HG02798 (cell line): ENCODE measurements at regions not wholly inside any gene's neighbourhood (a gene's known extent, or its start where the extent isn't known, plus 50 kb on each side); places are given as distances from the start of the nearest gene placed in this dataset.
"Not testable (repeated sequence)": the region's sequence is repeated elsewhere in the genome, so short reads cannot be mapped to it uniquely, and the experiment has no call there.

Source experiments
- ATAC-seq: cut with Tn5 transposase; IDR thresholded peaks from one replicate; pipeline ENCODE4 v1.9.1; 2021; ENCODE audit warnings: mild to moderate bottlenecking; ENCODE audit not compliant: unreplicated experiment, poor library complexity

GRCh38 chr2:7691961-7692656 is 774.9 kb downstream of the RNF144A start:
- no peak for ATAC-seq

DNA sequence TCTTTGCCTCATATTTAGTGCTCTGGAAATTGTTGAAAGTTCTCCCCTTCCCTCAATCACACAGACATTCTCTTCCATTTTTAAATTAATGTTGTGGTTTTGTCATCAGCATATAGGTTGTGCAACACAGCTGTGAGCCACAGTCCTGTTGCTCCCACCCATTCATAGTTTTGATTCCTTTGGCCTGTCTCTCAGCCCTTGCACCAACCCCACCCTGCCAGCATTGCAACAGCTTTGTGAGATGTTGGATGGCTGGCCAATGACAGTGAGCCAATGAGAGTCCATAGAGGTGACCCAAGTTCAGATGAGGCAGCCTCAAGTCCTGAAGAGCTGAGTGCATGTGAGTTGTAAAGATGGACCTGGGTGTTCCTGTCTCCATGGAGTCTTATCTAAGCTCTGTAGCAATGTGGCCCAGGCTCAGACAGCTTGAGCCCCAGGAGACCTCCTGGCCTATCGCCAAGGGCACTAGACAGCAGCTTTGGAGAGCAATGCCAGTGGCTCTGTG is 775.5 kb downstream of the RNF144A start:
- ATAC-seq: no peak

GRCh38 chr2:7693246-7694075 is 776.2 kb downstream of the RNF144A start:
- ATAC-seq: no peak

DNA sequence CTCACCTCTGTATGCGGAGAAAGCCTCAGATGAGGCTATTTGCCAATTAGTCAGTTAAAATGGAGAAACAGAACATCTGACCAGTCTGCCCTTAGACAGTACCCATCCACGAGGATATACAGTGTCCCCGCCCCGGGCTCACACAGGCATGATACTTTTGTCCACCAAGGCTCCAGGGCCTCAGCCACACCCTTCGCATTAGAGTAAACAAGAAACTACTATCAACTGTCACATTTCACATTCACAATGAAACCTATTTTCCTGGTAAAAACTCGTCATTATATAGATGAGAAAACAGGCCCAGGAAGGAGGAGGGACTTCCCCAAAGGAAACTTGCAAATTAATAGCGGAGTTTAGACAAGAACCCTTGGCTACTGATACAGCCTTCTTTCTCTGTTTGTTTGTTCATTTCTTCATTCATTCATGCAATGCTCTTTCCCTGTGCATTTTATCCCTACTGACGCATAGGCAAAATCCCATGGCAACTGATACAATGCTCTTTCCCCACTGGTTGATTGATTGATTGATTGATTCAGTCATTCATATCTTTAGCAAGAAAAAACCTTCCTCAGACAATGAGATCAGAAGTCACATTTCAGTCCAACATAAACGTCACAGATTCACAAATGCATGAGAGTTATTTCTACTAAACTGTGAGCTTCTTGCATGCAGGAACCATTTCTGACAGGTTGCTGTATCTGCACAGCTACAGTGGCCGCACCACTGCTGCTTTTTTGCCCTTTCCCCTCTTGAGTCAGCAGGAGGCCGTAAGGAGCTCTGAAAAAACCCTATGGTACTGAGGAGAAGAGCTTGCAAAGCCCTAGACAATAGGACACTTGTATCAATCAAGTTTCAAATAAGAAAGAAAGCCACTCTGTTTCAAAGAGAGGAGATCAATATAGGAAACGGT is 777.1 kb downstream of the RNF144A start:
- no peak for ATAC-seq

- not testable (repeated sequence) for ATAC-seq
These were observed 779.3 kb downstream of the RNF144A start for GRCh38 chr2:7696556-7696955.

DNA sequence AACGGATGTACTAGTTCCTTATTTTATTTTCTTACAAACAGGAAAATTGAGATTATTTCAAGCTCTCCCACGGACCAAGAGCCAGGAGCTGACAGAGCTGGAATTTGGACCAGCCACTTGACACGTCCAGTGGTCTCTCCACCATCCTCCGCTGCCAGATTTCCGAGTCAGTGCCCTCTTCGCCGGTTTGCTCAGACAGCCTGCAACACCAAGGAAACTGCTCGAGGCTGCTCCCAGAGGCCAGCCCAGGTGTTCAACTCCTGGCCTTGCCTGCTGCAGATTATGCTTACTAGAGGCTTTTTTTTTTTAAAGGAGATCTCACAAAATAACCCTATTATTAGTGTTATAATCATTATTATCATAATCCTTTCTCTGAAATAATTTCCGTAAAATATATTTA is 779.8 kb downstream of the RNF144A start:
- ATAC-seq: no peak

- no peak for ATAC-seq
These were observed 784.6 kb downstream of the RNF144A start for GRCh38 chr2:7701791-7702190.

- ATAC-seq: no peak
These were observed 785.8 kb downstream of the RNF144A start for GRCh38 chr2:7703048-7703447.

GRCh38 chr2:7703543-7704144 is 786.4 kb downstream of the RNF144A start:
- ATAC-seq: no peak

GRCh38 chr2:7704296-7704865 is 787.2 kb downstream of the RNF144A start:
- ATAC-seq: no peak

- no peak for ATAC-seq
These were observed 789.6 kb downstream of the RNF144A start for GRCh38 chr2:7706791-7707190.

DNA sequence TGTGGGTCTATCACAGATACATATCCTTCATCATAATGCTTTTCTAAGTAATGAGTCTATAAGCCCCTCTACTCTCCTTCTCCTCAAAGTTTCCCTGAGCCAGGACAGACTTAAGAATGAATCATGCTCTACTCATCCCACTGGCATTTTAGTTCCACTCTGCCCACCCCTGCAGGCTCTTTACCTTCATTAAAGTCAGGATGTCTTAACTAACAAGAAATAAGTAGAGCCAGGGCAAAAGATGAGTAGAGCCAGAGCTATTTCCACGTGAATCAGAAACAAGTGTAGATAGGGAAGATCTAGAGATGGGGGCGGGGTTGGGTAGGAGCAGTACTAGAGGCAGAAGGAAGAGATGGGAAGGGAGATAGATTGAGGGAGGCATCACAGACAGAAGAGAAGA is 790.5 kb downstream of the RNF144A start:
- ATAC-seq: no peak

DNA sequence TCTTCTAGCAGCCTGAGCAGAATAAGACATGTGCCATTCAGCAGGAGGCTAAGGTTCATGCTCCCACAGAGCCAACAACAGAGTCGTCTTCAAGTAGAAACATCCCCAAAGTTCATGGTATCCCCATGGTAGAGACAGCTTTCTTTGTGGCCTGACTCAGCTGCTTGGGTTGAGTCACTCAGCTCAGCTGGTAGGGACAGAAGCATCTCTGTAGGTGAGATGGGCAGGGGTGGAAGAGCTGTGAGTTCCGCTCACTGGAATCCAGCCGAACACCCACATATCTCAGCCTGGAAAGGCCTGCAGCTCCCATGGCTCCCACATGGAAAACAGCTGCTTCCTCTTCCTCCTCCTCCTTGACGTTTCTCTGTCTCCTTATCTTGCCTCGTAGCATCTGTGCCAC is 792.7 kb downstream of the RNF144A start:
- ATAC-seq: no peak

- no peak for ATAC-seq
These were observed 794.0 kb downstream of the RNF144A start for GRCh38 chr2:7711167-7711566.

GRCh38 chr2:7719876-7720275 is 802.7 kb downstream of the RNF144A start:
- no peak for ATAC-seq

DNA sequence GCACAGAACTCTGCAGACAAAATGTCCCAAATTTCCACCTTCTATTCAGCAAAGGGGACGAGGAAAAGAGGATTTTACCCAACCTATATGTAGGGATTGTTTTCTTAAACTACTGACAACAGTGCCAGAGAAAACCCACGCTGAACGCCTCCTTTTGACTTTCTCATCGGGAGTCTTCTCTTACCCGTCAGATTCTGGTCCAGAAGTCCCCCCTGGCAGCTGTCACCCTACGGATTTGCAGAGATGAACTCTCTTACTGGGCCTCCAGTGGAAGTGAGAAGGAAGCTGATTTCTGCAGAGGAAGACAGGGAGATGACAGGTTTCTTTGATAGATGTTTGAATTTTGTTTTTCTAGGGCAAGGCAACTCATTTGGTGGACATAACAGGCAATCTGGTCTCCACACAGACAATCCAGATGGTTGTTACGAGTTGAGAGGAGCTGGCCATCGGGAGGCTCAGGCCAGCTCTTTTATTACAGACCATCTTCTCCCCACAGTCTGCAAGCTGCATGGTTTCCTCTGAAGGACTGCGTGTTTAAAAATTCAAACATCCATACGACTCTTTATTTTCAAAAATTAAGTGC is 804.3 kb downstream of the RNF144A start:
- ATAC-seq: no peak

GRCh38 chr2:7722212-7722910 is 805.1 kb downstream of the RNF144A start:
- peak; percentile 62 for ATAC-seq

DNA sequence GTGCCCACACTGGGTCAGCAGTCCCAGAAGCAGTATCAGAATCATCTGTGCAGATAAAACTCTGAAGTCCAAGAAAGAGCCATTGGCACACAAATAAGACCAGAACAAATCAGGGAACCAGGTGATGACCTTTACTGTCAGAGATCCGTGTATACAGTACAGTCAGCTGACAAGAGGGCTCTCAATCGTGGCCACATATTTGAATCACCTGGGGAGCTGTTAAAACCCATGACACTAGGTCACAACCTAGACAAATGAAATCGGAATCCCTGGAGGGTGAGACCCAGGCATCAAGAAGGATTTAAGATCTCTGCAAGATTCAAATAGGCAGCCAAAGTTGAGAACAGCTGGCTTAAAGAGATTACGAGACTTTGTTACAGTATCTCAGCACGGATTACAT is 807.1 kb downstream of the RNF144A start:
- ATAC-seq: no peak
